ENCODE measurements at regions not wholly inside any gene's neighbourhood (a gene's known extent, or its start where the extent isn't known, plus 50 kb on each side); places are given as distances from the start of the nearest gene placed in this dataset.

DNA sequence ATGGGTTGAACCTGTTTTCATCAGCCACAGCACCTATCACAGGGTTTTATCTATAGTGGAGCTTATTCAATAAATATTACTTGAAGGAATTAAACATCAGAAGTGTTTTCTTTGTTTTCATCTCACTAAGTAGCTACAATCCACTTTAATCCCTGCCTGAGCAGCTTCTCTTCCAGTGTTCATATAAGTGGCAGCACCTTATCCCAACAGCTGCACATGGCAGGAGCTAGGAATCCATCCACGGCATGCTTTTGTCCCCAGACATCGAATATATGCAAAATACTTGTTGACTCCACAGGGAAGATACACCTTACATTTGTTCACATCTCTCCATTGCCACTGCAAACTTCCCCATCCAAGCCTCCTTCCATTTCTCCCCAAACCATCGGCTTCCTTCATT is 549.8 kb upstream of the FAM241A start:
- intact Hi-C loops (cut with micrococcal nuclease; ENCODE audit: unreplicated experiment), result no loop called here
- BruUV-seq (replicated peaks), result no TSS peak
- in situ Hi-C loops (cut with MboI), result no loop called here
- RAD21 ChIA-PET (ENCODE audit: unreplicated experiment), result no interaction called here
- ATAC-seq (no peak), FAIRE-seq (no peak), DNase-seq (ENCODE audit: low read depth, low spot score) (no peak)
- Histone ChIP-seq H3K9ac (ENCODE audit: control insufficient read depth, insufficient read depth, low read length) (no peak overlapping the region), H3K27ac (ENCODE audit: control insufficient read depth, insufficient read depth) (no peak overlapping the region), H3K27me3 (replicated peaks in 1 of 2; ENCODE audit: control insufficient read depth in 2 of 2, insufficient read depth in 2 of 2, low read length in 1 of 2) (no peaks in the 10 kb centered on the region), H3K4me1 (ENCODE audit: control insufficient read depth, insufficient read depth, low read length) (no peaks in the 10 kb centered on the region), H3K9me3 (replicated peaks; ENCODE audit: control insufficient read depth, insufficient read depth, low read length) (no peaks in the 10 kb centered on the region), H2AFZ (ENCODE audit: control insufficient read depth, low read depth, low read length) (no peak overlapping the region), H4K20me1 (ENCODE audit: control insufficient read depth, insufficient read depth) (no peaks in the 10 kb centered on the region), H3K4me3 (no peak overlapping the region), H3K79me2 (ENCODE audit: control insufficient read depth, insufficient read depth, low read length) (no peaks in the 10 kb centered on the region), H3K4me2 (ENCODE audit: control insufficient read depth, insufficient read depth) (no peak overlapping the region), H3K36me3 (ENCODE audit: control insufficient read depth in 2 of 2, insufficient read depth in 2 of 2, low read length in 1 of 2) (no peaks in the 10 kb centered on the region)
- CTCF ChIA-PET, result no interaction called here
- TF ChIP-seq, protein P1, sequence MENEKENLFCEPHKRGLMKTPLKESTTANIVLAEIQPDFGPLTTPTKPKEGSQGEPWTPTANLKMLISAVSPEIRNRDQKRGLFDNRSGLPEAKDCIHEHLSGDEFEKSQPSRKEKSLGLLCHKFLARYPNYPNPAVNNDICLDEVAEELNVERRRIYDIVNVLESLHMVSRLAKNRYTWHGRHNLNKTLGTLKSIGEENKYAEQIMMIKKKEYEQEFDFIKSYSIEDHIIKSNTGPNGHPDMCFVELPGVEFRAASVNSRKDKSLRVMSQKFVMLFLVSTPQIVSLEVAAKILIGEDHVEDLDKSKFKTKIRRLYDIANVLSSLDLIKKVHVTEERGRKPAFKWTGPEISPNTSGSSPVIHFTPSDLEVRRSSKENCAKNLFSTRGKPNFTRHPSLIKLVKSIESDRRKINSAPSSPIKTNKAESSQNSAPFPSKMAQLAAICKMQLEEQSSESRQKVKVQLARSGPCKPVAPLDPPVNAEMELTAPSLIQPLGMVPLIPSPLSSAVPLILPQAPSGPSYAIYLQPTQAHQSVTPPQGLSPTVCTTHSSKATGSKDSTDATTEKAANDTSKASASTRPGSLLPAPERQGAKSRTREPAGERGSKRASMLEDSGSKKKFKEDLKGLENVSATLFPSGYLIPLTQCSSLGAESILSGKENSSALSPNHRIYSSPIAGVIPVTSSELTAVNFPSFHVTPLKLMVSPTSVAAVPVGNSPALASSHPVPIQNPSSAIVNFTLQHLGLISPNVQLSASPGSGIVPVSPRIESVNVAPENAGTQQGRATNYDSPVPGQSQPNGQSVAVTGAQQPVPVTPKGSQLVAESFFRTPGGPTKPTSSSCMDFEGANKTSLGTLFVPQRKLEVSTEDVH (IDR thresholded peaks at IDR 0.05; ENCODE audit: low read depth, partially characterized antibody), result no peak
- TF ChIP-seq SRF (IDR thresholded peaks at IDR 0.05; ENCODE audit: low read depth in 2 of 2, low read length in 2 of 2) (no peak), TCF12 (IDR thresholded peaks at IDR 0.05; ENCODE audit: low read depth, low read length) (no peak), BCL11A (IDR thresholded peaks at IDR 0.05; ENCODE audit: low read depth, low read length) (no peak)
- POLR2A ChIA-PET, result no interaction called here
- 26% methylated on average over 3 of the region's 3 CpGs for WGBS (ENCODE audit: insufficient coverage, insufficient replicate concordance, low lambda C conversion rate, missing lambda C conversion rate)
- SMC1A ChIA-PET (ENCODE audit: uncharacterized antibody, unreplicated experiment), result interaction anchor here (1.2 kb wide), 1 partner anchor 10 kb away, joined by 3 read pairs; no protein-coding TSS in a partner anchor

DNA sequence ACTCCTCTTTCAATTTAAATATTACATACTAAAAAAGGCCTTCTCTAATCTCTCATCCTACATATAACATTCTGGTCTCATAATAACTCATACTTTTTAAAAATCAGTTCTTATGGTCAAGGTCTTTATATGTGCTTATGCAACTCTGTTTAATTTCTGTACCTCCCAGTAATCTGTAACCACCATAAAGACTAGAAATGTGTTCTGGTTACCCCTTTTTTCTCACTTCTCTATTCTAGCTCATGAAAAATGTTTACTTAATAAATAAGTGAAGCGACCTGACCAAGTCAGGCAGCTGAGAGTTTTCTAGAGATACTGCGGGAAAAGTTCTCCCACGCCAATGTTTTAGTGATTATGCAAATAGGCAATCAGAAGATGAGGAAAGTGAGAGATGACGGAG is 548.8 kb upstream of the FAM241A start:
- Histone ChIP-seq H3K36me3 (ENCODE audit: control insufficient read depth in 2 of 2, insufficient read depth in 2 of 2, low read length in 1 of 2) (no peaks in the 10 kb centered on the region), H3K79me2 (ENCODE audit: control insufficient read depth, insufficient read depth, low read length) (no peaks in the 10 kb centered on the region), H3K27me3 (replicated peaks in 1 of 2; ENCODE audit: control insufficient read depth in 2 of 2, insufficient read depth in 2 of 2, low read length in 1 of 2) (no peaks in the 10 kb centered on the region), H3K4me1 (ENCODE audit: control insufficient read depth, insufficient read depth, low read length) (no peaks in the 10 kb centered on the region), H3K27ac (ENCODE audit: control insufficient read depth, insufficient read depth) (no peak overlapping the region), H2AFZ (ENCODE audit: control insufficient read depth, low read depth, low read length) (no peak overlapping the region), H4K20me1 (ENCODE audit: control insufficient read depth, insufficient read depth) (no peaks in the 10 kb centered on the region), H3K9ac (ENCODE audit: control insufficient read depth, insufficient read depth, low read length) (no peak overlapping the region), H3K4me3 (no peak overlapping the region), H3K4me2 (ENCODE audit: control insufficient read depth, insufficient read depth) (no peak overlapping the region), H3K9me3 (replicated peaks; ENCODE audit: control insufficient read depth, insufficient read depth, low read length) (no peaks in the 10 kb centered on the region)
- no peak for TF ChIP-seq ASH2L (IDR thresholded peaks at IDR 0.05; ENCODE audit: borderline replicate concordance, low read depth)
- TF ChIP-seq RUNX3 (IDR thresholded peaks at IDR 0.05; ENCODE audit: low read length), result no peak
- TF ChIP-seq, protein P2, sequence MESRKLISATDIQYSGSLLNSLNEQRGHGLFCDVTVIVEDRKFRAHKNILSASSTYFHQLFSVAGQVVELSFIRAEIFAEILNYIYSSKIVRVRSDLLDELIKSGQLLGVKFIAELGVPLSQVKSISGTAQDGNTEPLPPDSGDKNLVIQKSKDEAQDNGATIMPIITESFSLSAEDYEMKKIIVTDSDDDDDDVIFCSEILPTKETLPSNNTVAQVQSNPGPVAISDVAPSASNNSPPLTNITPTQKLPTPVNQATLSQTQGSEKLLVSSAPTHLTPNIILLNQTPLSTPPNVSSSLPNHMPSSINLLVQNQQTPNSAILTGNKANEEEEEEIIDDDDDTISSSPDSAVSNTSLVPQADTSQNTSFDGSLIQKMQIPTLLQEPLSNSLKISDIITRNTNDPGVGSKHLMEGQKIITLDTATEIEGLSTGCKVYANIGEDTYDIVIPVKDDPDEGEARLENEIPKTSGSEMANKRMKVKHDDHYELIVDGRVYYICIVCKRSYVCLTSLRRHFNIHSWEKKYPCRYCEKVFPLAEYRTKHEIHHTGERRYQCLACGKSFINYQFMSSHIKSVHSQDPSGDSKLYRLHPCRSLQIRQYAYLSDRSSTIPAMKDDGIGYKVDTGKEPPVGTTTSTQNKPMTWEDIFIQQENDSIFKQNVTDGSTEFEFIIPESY (IDR thresholded peaks at IDR 0.05), result no peak
- TF ChIP-seq, protein P3, sequence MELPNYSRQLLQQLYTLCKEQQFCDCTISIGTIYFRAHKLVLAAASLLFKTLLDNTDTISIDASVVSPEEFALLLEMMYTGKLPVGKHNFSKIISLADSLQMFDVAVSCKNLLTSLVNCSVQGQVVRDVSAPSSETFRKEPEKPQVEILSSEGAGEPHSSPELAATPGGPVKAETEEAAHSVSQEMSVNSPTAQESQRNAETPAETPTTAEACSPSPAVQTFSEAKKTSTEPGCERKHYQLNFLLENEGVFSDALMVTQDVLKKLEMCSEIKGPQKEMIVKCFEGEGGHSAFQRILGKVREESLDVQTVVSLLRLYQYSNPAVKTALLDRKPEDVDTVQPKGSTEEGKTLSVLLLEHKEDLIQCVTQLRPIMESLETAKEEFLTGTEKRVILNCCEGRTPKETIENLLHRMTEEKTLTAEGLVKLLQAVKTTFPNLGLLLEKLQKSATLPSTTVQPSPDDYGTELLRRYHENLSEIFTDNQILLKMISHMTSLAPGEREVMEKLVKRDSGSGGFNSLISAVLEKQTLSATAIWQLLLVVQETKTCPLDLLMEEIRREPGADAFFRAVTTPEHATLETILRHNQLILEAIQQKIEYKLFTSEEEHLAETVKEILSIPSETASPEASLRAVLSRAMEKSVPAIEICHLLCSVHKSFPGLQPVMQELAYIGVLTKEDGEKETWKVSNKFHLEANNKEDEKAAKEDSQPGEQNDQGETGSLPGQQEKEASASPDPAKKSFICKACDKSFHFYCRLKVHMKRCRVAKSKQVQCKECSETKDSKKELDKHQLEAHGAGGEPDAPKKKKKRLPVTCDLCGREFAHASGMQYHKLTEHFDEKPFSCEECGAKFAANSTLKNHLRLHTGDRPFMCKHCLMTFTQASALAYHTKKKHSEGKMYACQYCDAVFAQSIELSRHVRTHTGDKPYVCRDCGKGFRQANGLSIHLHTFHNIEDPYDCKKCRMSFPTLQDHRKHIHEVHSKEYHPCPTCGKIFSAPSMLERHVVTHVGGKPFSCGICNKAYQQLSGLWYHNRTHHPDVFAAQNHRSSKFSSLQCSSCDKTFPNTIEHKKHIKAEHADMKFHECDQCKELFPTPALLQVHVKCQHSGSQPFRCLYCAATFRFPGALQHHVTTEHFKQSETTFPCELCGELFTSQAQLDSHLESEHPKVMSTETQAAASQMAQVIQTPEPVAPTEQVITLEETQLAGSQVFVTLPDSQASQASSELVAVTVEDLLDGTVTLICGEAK (IDR thresholded peaks at IDR 0.05; ENCODE audit: borderline replicate concordance), result no peak
- peak; percentile 24; the same call in 1 of the 2 replicates for TF ChIP-seq SPI1 (IDR thresholded peaks at IDR 0.05; ENCODE audit: borderline replicate concordance, insufficient read depth, low read depth, low read length)
- DNase-seq (ENCODE audit: low read depth, low spot score), result no peak
- FAIRE-seq, result no peak
- ChIA-PET SMC1A (ENCODE audit: uncharacterized antibody, unreplicated experiment) (interaction anchor here (0.7 to 1.2 kb wide), 2 partner anchors 9 to 225 kb away, joined by 3 read pairs; no protein-coding TSS in a partner anchor), RAD21 (ENCODE audit: unreplicated experiment) (no interaction called here), CTCF (no interaction called here), POLR2A (no interaction called here)
- peak; percentile 19; the same call in 1 of the 3 replicates for ATAC-seq
- intact Hi-C loops (cut with micrococcal nuclease; ENCODE audit: unreplicated experiment) (no loop called here), in situ Hi-C loops (cut with MboI) (no loop called here)
- BruUV-seq (replicated peaks), result no TSS peak
- WGBS (ENCODE audit: insufficient coverage, insufficient replicate concordance, low lambda C conversion rate, missing lambda C conversion rate), result 6% methylated on average over 4 of the region's 4 CpGs
